Loucy (cell line): ENCODE measurements at regions not wholly inside any gene's neighbourhood (a gene's known extent, or its start where the extent isn't known, plus 50 kb on each side); places are given as distances from the start of the nearest gene placed in this dataset.
"Not testable (repeated sequence)": the region's sequence is repeated elsewhere in the genome, so short reads cannot be mapped to it uniquely, and the experiment has no call there.

ENCODE experiments used
- H2AFZ ChIP-seq: fragments of 200-600 bp; sonication (generic); 2 replicates; pipeline ENCODE4 v1.6.0; 2016; ENCODE audit warnings: antibody characterized with exemption, mild to moderate bottlenecking, low read length, moderate library complexity
- H3F3A ChIP-seq: fragments of 200-600 bp; 2 replicates; pipeline ENCODE4 v1.6.0; 2016; ENCODE audit warnings: antibody characterized with exemption, low read depth, mild to moderate bottlenecking
- H3K27me3 ChIP-seq: fragments of 200-600 bp; sonication (generic); 2 replicates; pipeline ENCODE4 v1.6.1; 2014; ENCODE audit warnings: low read length, mild to moderate bottlenecking; ENCODE audit not compliant: insufficient read depth, poor library complexity, severe bottlenecking
- H3K36me3 ChIP-seq: fragments of 200-600 bp; sonication (generic); 2 replicates; pipeline ENCODE4 v1.6.1; 2016; ENCODE audit warnings: low read length; ENCODE audit not compliant: insufficient read depth
- H3K4me1 ChIP-seq: fragments of 200-600 bp; sonication (generic); 2 replicates; pipeline ENCODE4 v1.5.1; 2014; ENCODE audit warnings: low read length, mild to moderate bottlenecking; ENCODE audit not compliant: insufficient read depth, poor library complexity, severe bottlenecking
- H3K4me2 ChIP-seq: fragments of 200-600 bp; sonication (generic); 2 replicates; pipeline ENCODE4 v1.6.0; 2014; ENCODE audit warnings: antibody characterized with exemption, low read length, low read depth, mild to moderate bottlenecking; ENCODE audit not compliant: poor library complexity, severe bottlenecking
- H3K4me3 ChIP-seq: fragments of 200-600 bp; sonication (generic); 2 replicates; pipeline ENCODE4 v1.5.1; 2014; ENCODE audit warnings: low read length, mild to moderate bottlenecking, mixed read lengths; ENCODE audit not compliant: poor library complexity, severe bottlenecking
- H3K79me2 ChIP-seq: fragments of 200-600 bp; sonication (generic); 2 replicates; pipeline ENCODE4 v1.6.1; 2014; ENCODE audit warnings: low read length; ENCODE audit not compliant: insufficient read depth
- H3K9ac ChIP-seq: fragments of 200-600 bp; sonication (generic); 2 replicates; pipeline ENCODE4 v1.6.0; 2014; ENCODE audit warnings: mild to moderate bottlenecking, low read depth, low read length, moderate library complexity; ENCODE audit not compliant: poor library complexity, severe bottlenecking
- H3K9me2 ChIP-seq: fragments of 200-600 bp; sonication (generic); replicated peaks from 2 replicates; pipeline ENCODE4 v1.6.1; 2016; ENCODE audit warnings: low read depth, low read length, mixed read lengths
- H3K9me3 ChIP-seq: fragments of 200-600 bp; sonication (generic); 2 replicates; pipeline ENCODE4 v1.6.1; 2014; ENCODE audit warnings: mild to moderate bottlenecking, antibody characterized with exemption, low read length, low read depth; ENCODE audit not compliant: insufficient read depth
- H4K20me1 ChIP-seq: fragments of 200-600 bp; sonication (generic); 2 replicates; pipeline ENCODE4 v1.6.0; 2014; ENCODE audit warnings: antibody characterized with exemption, low read length, mild to moderate bottlenecking; ENCODE audit not compliant: insufficient read depth, poor library complexity, severe bottlenecking
- EZH2phosphoT487 ChIP-seq: fragments of 200-600 bp; IDR thresholded peaks from 2 replicates; pipeline ENCODE4 v1.6.1; 2018; ENCODE audit warnings: antibody characterized with exemption, mild to moderate bottlenecking, moderate library complexity, borderline replicate concordance
- TF ChIP-seq, protein P1 (sequence below): fragments of 200-600 bp; sonication (generic); conservative IDR thresholded peaks from 2 replicates; pipeline ENCODE4 v1.5.1; 2014; ENCODE audit warnings: mild to moderate bottlenecking, antibody characterized with exemption, low read length

DNA sequence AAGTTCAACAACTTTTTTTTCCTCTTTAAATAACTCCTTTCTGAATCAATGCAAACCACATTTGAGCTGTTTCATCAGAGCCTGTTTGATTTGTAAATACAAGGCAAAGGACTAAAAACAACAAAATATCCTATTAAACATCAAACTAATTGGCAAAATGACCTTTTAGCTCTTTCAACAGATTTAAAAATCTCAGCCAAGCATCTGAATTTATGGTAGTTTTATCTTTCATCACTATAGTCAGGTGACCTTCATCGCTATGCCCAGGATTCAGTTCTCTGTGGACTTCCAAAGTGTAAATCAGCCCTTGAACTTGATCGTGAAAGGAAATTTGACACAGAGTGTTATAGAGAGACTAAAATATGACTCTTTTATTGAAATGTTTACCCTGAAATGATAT is 1554.5 kb upstream of the FLRT2 start:
- Histone ChIP-seq H3K9me2 (no peaks in the 10 kb centered on the region), H3K36me3 (no peaks in the 10 kb centered on the region), H3K9ac (no peak overlapping the region), H4K20me1 (no peaks in the 10 kb centered on the region), H2AFZ (no peak overlapping the region), H3F3A (no peaks in the 10 kb centered on the region), H3K27me3 (no peaks in the 10 kb centered on the region), H3K4me2 (no peak overlapping the region), H3K9me3 (0 out of 2 replicates have a peak, but pooled peaks cover 3% of the 10 kb centered on the region), H3K4me1 (no peaks in the 10 kb centered on the region), H3K79me2 (no peaks in the 10 kb centered on the region), H3K4me3 (no peak overlapping the region)
- TF ChIP-seq EZH2phosphoT487 = no peak
- TF ChIP-seq, protein P1, sequence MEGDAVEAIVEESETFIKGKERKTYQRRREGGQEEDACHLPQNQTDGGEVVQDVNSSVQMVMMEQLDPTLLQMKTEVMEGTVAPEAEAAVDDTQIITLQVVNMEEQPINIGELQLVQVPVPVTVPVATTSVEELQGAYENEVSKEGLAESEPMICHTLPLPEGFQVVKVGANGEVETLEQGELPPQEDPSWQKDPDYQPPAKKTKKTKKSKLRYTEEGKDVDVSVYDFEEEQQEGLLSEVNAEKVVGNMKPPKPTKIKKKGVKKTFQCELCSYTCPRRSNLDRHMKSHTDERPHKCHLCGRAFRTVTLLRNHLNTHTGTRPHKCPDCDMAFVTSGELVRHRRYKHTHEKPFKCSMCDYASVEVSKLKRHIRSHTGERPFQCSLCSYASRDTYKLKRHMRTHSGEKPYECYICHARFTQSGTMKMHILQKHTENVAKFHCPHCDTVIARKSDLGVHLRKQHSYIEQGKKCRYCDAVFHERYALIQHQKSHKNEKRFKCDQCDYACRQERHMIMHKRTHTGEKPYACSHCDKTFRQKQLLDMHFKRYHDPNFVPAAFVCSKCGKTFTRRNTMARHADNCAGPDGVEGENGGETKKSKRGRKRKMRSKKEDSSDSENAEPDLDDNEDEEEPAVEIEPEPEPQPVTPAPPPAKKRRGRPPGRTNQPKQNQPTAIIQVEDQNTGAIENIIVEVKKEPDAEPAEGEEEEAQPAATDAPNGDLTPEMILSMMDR = no peak

- Histone ChIP-seq H3K79me2 (no peaks in the 10 kb centered on the region), H3K27me3 (no peaks in the 10 kb centered on the region), H3K9me3 (0 out of 2 replicates have a peak, but pooled peaks cover 3% of the 10 kb centered on the region), H3K9me2 (no peaks in the 10 kb centered on the region), H3K4me3 (no peak overlapping the region), H2AFZ (no peak overlapping the region), H3F3A (no peaks in the 10 kb centered on the region), H3K4me1 (no peaks in the 10 kb centered on the region), H3K9ac (no peak overlapping the region), H3K36me3 (no peaks in the 10 kb centered on the region), H4K20me1 (no peaks in the 10 kb centered on the region), H3K4me2 (no peak overlapping the region)
- TF ChIP-seq, protein P1 = no peak
- TF ChIP-seq EZH2phosphoT487 = no peak
Measured at GRCh38 chr14:83975841-83976770, 1553.8 kb upstream of the FLRT2 start.

- Histone ChIP-seq H3F3A (no peaks in the 10 kb centered on the region), H3K79me2 (no peaks in the 10 kb centered on the region), H3K9me2 (no peaks in the 10 kb centered on the region), H3K9me3 (no peaks in the 10 kb centered on the region), H3K9ac (no peak overlapping the region), H3K27me3 (no peaks in the 10 kb centered on the region), H3K4me1 (no peaks in the 10 kb centered on the region), H4K20me1 (no peaks in the 10 kb centered on the region), H2AFZ (no peak overlapping the region), H3K4me2 (no peak overlapping the region), H3K4me3 (no peak overlapping the region), H3K36me3 (no peaks in the 10 kb centered on the region)
- TF ChIP-seq, protein P1 = no peak
Measured at GRCh38 chr14:83977583-83977982, 1552.4 kb upstream of the FLRT2 start.

GRCh38 chr14:83981676-83982258 is 1548.2 kb upstream of the FLRT2 start:
- not testable (repeated sequence) for H3K36me3 ChIP-seq, H3K4me3 ChIP-seq, H2AFZ ChIP-seq, H3K27me3 ChIP-seq, H3K4me1 ChIP-seq, H4K20me1 ChIP-seq, H3K79me2 ChIP-seq, H3F3A ChIP-seq, H3K9me3 ChIP-seq, H3K9ac ChIP-seq, H3K4me2 ChIP-seq, H3K9me2 ChIP-seq
